Astrocyte of the hippocampus (primary cell): ENCODE measurements at regions not wholly inside any gene's neighbourhood (a gene's known extent, or its start where the extent isn't known, plus 50 kb on each side); places are given as distances from the start of the nearest gene placed in this dataset.
A peak's percentile ranks its signal among the peaks of the same experiment; 100 is the strongest.
"Not testable (repeated sequence)": the region's sequence is repeated elsewhere in the genome, so short reads cannot be mapped to it uniquely, and the experiment has no call there.

ENCODE experiments used
- DNase-seq: peaks from one replicate; pipeline ENCODE4 v3.0.0; 2011; ENCODE audit warnings: low read depth, low spot score

DNA sequence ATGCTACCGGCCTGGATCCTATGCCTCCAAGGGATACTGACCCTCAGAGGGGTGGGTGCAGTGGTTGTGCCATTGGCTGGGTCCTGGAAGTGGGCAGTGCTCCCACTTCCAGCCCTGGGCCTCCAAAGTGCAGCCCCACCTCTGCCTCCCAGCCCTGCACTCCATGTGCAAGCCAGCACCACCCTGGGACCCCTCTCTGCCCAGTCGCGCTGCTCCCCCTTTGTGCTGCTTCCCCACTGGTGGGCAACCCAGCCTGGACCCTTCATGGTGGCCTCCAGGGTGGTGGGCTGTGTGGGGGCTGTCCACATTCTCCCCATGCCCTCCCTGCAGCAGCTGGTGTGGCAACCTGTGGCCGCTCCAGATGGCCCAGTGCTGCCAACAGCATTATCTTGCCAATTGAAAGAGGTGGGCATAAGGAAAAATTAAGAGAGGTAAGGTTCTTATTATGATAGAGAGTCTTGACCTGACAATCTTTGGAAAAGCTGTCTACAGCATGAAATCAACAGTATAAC is 309.7 kb downstream of the GUCY2F start:
- no peak for DNase-seq

GRCh38 chrX:109155161-109155560 is 326.7 kb downstream of the GUCY2F start:
- DNase-seq = no peak

DNA sequence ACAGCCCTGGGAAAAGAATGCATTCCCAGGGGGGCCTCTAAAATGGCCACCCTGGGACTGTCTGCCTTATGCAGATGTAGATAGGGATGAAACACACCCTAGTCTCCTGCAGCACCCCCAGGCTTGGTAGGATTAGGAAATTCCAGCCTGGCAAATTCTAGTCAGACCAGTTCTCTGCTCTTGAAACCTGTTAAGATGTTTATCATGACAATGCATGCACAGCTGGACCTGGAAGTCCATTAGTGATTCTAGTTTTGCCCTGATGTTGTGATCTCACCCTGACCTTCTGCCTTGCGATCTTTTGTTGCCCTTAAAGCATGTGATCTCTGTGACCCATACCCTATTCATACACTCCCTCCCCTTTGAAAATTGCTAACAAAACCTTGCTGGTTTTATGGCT is 337.7 kb downstream of the GUCY2F start:
- DNase-seq = not testable (repeated sequence)

DNA sequence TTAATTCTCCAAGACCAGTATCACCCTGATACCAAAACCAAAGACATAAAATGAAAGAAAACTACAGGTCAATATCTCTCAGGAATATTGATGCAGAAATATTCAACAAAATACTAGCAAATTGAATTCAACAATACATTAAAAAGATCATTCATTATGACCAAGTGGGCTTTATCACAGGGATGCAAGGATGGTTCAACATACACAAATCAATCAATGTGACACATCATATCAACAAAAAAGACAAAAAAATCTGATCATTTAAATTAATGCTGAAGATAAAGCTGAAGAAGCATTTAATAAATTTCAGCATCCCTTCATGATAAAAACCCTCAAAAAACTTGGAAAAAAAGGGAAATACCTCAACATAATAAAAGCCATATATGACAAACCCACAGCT is 341.4 kb downstream of the GUCY2F start:
- no peak for DNase-seq

- DNase-seq = no peak
These were observed 347.1 kb downstream of the GUCY2F start for GRCh38 chrX:109134777-109135176.

DNA sequence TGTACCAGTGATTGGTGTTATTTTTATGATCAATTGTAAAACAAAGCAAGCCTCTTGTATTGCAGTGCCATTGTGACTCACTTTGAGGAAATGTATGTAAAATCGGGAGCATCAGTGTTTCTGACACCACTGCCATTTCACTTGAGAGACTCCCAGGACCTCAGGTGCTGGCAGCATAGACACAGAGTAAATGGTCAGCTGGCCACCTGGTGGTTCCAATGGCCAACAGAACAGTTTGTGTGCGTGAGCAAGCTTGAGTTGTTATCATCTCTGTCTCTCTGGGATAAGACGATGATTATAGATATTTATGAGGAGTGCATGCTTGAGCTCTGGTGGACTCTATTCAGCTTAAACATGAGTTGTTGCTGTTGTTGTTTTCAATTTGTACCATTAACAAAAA is 356.6 kb downstream of the GUCY2F start:
- no peak for DNase-seq

DNA sequence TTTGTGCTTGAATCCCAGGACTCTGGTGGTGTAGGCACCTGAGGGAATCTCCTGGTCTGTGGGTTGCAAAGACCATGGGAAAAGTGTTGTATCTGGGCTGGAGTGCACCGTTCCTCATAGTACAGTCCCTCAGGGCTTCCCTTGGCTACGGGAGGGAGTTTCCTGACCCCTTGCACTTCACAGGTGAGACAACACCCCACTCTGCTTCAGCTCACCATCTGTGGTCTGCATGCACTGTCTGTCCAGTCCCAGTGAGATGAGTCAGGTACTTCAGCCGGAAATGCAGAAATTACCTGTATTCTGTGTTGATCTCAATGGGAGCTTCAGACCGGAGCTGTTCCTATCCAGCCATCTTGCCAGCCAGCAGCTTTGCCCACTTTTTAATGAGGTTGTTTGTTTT is 353.0 kb upstream of the IRS4 start:
- no peak for DNase-seq

GRCh38 chrX:109077788-109078187 is 341.4 kb upstream of the IRS4 start:
- DNase-seq = no peak

GRCh38 chrX:109054181-109054581 is 317.8 kb upstream of the IRS4 start:
- peak; percentile 24 for DNase-seq

DNA sequence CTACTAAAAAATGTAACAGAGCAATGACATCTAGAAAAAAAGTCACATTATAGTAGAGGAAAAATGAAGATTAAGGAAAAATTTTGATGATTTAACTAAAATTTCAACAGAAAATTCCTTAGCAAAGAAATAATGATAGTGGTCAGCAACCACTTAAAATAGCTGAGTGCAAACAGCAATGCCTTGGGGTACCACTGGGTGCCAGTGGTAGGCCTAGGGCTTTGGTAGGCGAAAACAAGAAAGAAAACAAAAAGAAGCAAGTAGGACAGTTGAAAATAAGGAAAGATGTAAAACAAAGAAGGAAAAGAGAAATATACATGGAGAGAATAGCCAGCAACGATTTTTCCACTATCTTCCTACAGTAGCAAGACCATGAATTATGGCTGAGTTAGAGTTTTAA is 313.5 kb upstream of the IRS4 start:
- DNase-seq = no peak

- no peak for DNase-seq
These were observed 313.1 kb upstream of the IRS4 start for GRCh38 chrX:109049416-109049815.

- DNase-seq = no peak
These were observed 303.7 kb upstream of the IRS4 start for GRCh38 chrX:109040057-109040456.

DNA sequence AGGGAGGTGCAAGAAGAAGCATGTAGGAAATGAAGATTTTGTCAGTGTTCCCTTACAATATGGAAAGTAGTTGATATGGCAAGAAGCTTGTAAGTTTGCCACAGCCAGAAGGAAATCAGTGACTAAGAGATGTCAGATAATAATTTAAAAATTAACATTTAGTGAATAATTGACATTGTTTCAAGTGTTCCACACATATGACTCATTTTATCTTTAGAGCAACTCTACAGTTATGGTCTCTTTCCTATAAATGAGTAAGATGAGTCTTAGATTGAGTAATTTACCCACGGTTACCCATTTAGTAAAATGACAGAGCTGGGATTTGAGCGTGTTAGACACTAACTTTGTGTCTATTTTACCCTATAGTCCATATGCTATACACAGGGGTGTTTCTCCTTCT is 300.3 kb upstream of the IRS4 start:
- no peak for DNase-seq

GRCh38 chrX:108993909-108994308 is 257.5 kb upstream of the IRS4 start:
- DNase-seq = no peak

DNA sequence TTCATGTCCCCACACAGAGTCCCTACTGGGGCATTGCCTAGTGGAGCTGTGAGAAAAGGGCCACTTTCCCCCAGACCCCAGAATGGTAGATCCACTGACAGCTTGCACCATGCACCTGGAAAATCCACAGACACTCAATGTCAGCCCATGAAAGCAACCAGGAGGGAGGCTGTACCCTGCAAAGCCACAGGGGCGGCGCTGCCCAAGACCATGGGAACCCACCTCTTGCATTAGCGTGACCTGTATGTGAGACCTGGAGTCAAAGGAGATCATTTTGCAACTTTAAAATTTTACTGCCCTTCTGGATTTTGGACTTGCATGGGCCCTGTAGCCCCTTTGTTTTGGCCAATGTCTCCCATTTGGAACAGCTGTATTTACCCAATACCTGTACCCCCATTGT is 236.5 kb upstream of the IRS4 start:
- not testable (repeated sequence) for DNase-seq

DNA sequence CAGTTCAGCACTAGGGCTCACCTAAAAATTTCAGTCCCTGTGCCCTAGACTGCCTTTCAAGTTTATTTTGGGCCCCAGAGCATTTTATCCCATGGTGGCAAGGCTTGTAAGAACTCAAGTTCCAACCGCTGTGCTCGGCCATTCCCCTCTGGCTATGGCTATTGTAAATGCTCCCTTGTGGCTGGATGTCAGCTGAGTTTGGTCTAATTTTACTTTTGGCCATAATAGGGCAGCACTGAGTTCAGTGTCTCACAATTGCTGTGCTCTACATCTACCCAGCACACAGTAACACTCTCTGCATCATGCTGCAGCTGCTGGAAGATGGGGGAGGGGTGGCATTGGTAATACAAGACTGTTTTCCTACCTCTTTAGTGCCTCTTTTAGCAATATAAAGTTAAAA is 210.8 kb upstream of the IRS4 start:
- no peak for DNase-seq

GRCh38 chrX:108946531-108946930 is 210.2 kb upstream of the IRS4 start:
- no peak for DNase-seq

GRCh38 chrX:108945883-108946523 is 209.6 kb upstream of the IRS4 start:
- no peak for DNase-seq

DNA sequence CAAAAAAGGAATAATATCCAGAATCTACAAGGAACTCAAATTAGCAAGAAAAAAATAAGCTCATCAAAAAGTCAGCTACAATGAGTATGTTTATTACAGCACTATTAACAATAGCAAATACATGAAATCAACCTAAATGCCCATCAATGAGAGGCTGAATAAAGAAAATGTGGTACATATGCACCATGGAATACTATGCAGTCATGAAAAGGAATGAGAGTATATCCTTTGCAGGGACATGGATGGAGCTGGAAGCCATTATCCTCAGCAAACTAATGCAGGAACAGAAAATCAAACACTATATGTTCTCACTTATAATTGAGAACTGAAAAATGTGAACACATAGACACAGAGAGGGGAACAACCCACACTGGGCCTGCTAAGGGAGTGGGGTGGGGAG is 178.4 kb upstream of the IRS4 start:
- no peak for DNase-seq

- not testable (repeated sequence) for DNase-seq
These were observed 167.5 kb upstream of the IRS4 start for GRCh38 chrX:108903831-108904230.

GRCh38 chrX:108900333-108900732 is 164.0 kb upstream of the IRS4 start:
- DNase-seq = no peak

DNA sequence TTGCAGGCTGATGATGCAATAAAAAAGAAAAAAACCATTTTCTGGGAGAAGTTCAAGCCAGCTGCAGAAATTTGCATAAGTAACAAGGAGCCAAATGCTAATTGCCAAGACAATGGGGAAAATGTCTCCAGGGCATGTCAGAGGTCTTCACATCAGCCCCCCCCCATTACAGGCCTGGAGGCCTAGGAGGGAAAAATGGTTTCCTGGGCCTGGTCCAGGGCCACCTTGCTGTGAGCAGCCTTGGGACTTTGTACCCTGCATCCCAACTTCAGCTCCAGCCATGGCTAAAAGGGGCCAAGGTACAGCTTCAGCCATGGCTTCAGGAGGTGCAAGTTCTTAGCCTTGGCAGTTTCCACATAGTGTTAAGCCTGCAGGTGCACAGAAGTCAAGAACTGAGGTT is 160.0 kb upstream of the IRS4 start:
- DNase-seq = not testable (repeated sequence)

DNA sequence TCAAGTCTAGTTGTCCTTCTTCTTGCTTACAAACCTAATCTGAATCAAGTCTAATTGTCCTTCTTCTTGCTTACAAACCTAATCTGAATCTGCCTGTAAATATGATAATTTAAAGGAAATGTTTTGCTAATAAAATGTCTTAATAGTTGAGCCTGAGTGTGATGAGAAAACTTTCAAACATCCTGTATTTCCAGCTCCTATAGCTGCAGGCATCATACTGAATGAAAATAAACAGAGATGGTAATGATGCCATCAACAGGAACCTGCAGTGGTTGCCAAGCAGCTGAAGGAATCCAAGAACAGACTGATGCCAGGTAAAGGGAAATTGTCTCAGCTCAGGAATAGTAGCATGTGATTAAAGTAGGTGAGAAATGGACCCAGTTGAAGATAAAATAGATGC is 156.1 kb upstream of the IRS4 start:
- DNase-seq = no peak

DNA sequence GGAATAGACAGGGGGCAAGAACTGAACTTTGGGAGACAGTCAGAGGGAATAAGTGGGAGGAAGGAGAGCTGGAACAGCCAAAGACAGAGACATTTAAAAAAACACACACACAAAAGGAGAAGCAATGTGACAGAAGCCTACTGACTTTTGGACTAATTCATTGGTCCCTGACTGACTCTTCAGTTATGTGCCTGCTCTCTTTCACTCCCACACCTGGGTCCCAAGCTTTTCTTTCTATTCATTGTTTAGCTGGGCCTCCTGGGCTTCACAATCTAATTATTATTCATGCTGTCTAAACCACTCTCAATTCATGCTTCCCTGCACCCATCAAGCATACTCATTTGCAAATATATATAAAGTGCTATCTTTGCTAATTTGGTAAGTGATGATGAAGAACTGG is 139.2 kb upstream of the IRS4 start:
- no peak for DNase-seq
